ENCODE measurements at regions not wholly inside any gene's neighbourhood (a gene's known extent, or its start where the extent isn't known, plus 50 kb on each side); places are given as distances from the start of the nearest gene placed in this dataset.
"Not testable (repeated sequence)": the region's sequence is repeated elsewhere in the genome, so short reads cannot be mapped to it uniquely, and the experiment has no call there.

GRCh38 chr20:48521121-48521520, 306.7 kb downstream of the PREX1 start:
- TF ChIP-seq CTCF (IDR thresholded peaks at IDR 0.05; ENCODE audit: low read depth, low read length, poor library complexity, severe bottlenecking) (no peak), EZH2phosphoT487 (IDR thresholded peaks at IDR 0.05; ENCODE audit: borderline replicate concordance, low read length) (no peak)
- Histone ChIP-seq H3K9me3 (ENCODE audit: control insufficient read depth, insufficient read depth, low read length) (no peaks in the 10 kb centered on the region), H3K4me2 (ENCODE audit: low read length) (no peak overlapping the region), H3K27me3 (ENCODE audit: control insufficient read depth, low read length) (peaks cover 3% of the 10 kb centered on the region; the same call in 1 of the 2 replicates), H3K27ac (ENCODE audit: low read depth, low read length) (no peak overlapping the region), H3K36me3 (ENCODE audit: control insufficient read depth, low read length) (no peaks in the 10 kb centered on the region), H3K9me2 (replicated peaks; ENCODE audit: control insufficient read depth, low read length) (no peaks in the 10 kb centered on the region), H3F3A (ENCODE audit: control insufficient read depth, insufficient read depth) (no peaks in the 10 kb centered on the region), H3K4me1 (ENCODE audit: control insufficient read depth, low read length) (no peaks in the 10 kb centered on the region), H3K79me2 (ENCODE audit: control insufficient read depth, low read length) (no peaks in the 10 kb centered on the region), H4K20me1 (ENCODE audit: control insufficient read depth, insufficient read depth, low read depth, low read length) (no peaks in the 10 kb centered on the region), H3K4me3 (ENCODE audit: low read length) (no peak overlapping the region)

GRCh38 chr20:48516196-48516595, 311.6 kb downstream of the PREX1 start:
- not testable (repeated sequence) for H3K79me2 ChIP-seq (ENCODE audit: control insufficient read depth, low read length); H3K9me3 ChIP-seq (ENCODE audit: control insufficient read depth, insufficient read depth, low read length); H3K4me2 ChIP-seq (ENCODE audit: low read length); H3K9me2 ChIP-seq (replicated peaks; ENCODE audit: control insufficient read depth, low read length); H4K20me1 ChIP-seq (ENCODE audit: control insufficient read depth, insufficient read depth, low read depth, low read length); H3F3A ChIP-seq (ENCODE audit: control insufficient read depth, insufficient read depth); H3K27me3 ChIP-seq (ENCODE audit: control insufficient read depth, low read length); H3K4me1 ChIP-seq (ENCODE audit: control insufficient read depth, low read length); H3K27ac ChIP-seq (ENCODE audit: low read depth, low read length); H3K4me3 ChIP-seq (ENCODE audit: low read length); H3K36me3 ChIP-seq (ENCODE audit: control insufficient read depth, low read length)

- not testable (repeated sequence) for H4K20me1 ChIP-seq (ENCODE audit: control insufficient read depth, insufficient read depth, low read depth, low read length); H3K27ac ChIP-seq (ENCODE audit: low read depth, low read length); H3K36me3 ChIP-seq (ENCODE audit: control insufficient read depth, low read length); H3K4me2 ChIP-seq (ENCODE audit: low read length); H3K4me3 ChIP-seq (ENCODE audit: low read length); H3F3A ChIP-seq (ENCODE audit: control insufficient read depth, insufficient read depth); H3K79me2 ChIP-seq (ENCODE audit: control insufficient read depth, low read length); H3K4me1 ChIP-seq (ENCODE audit: control insufficient read depth, low read length); H3K27me3 ChIP-seq (ENCODE audit: control insufficient read depth, low read length); H3K9me2 ChIP-seq (replicated peaks; ENCODE audit: control insufficient read depth, low read length); H3K9me3 ChIP-seq (ENCODE audit: control insufficient read depth, insufficient read depth, low read length)
Observed at GRCh38 chr20:48514577-48514976, 313.2 kb downstream of the PREX1 start.

GRCh38 chr20:48512539-48512938, 315.3 kb downstream of the PREX1 start:
- H3K4me2 ChIP-seq (ENCODE audit: low read length); H3K79me2 ChIP-seq (ENCODE audit: control insufficient read depth, low read length); H3K4me3 ChIP-seq (ENCODE audit: low read length); H4K20me1 ChIP-seq (ENCODE audit: control insufficient read depth, insufficient read depth, low read depth, low read length); H3K9me2 ChIP-seq (replicated peaks; ENCODE audit: control insufficient read depth, low read length); H3F3A ChIP-seq (ENCODE audit: control insufficient read depth, insufficient read depth); H3K36me3 ChIP-seq (ENCODE audit: control insufficient read depth, low read length); H3K9me3 ChIP-seq (ENCODE audit: control insufficient read depth, insufficient read depth, low read length); H3K4me1 ChIP-seq (ENCODE audit: control insufficient read depth, low read length); H3K27ac ChIP-seq (ENCODE audit: low read depth, low read length); H3K27me3 ChIP-seq (ENCODE audit: control insufficient read depth, low read length): not testable (repeated sequence)

GRCh38 chr20:48505066-48505465, 322.7 kb downstream of the PREX1 start:
- H3K79me2 ChIP-seq (ENCODE audit: control insufficient read depth, low read length); H3F3A ChIP-seq (ENCODE audit: control insufficient read depth, insufficient read depth); H3K4me3 ChIP-seq (ENCODE audit: low read length); H3K36me3 ChIP-seq (ENCODE audit: control insufficient read depth, low read length); H3K4me1 ChIP-seq (ENCODE audit: control insufficient read depth, low read length); H3K9me3 ChIP-seq (ENCODE audit: control insufficient read depth, insufficient read depth, low read length); H4K20me1 ChIP-seq (ENCODE audit: control insufficient read depth, insufficient read depth, low read depth, low read length); H3K27me3 ChIP-seq (ENCODE audit: control insufficient read depth, low read length); H3K4me2 ChIP-seq (ENCODE audit: low read length); H3K27ac ChIP-seq (ENCODE audit: low read depth, low read length); H3K9me2 ChIP-seq (replicated peaks; ENCODE audit: control insufficient read depth, low read length): not testable (repeated sequence)
